B cell (primary cell): ENCODE measurements at regions not wholly inside any gene's neighbourhood (a gene's known extent, or its start where the extent isn't known, plus 50 kb on each side); places are given as distances from the start of the nearest gene placed in this dataset.

Experiments
- ATAC-seq: fragments of 200-7000 bp; cut with Tn5 transposase; one replicate; pipeline ENCODE4 v1.10.0; 2021; ENCODE audit warnings: low read depth, mild to moderate bottlenecking, moderate number of reproducible peaks, moderate library complexity
- CTCF ChIA-PET: fragments of 350-600 bp; sonication (Branson Sonifier 250); formaldehyde crosslinking; loops from one replicate; lab custom pipeline; 2021; ENCODE audit warnings: antibody characterized with exemption, inconsistent platforms; lab: Charles Lee
- POLR2A ChIA-PET: fragments of 350-600 bp; sonication (Branson Sonifier 250); formaldehyde crosslinking; loops from one replicate; lab custom pipeline; 2021; ENCODE audit warnings: antibody characterized with exemption; lab: Charles Lee
- DNase-seq: peaks from one replicate; pipeline ENCODE4 v3.0.0; 2013
- H2AFZ ChIP-seq: 2 replicates; pipeline ENCODE4 v1.6.1; 2012; ENCODE audit warnings: mild to moderate bottlenecking, low read depth, low read length; ENCODE audit not compliant: insufficient read depth, poor library complexity, severe bottlenecking
- H3K27ac ChIP-seq, 2 donors: 1 replicate in 1 of 2; 2 replicates in 1 of 2; pipeline ENCODE4 v1.5.1; 2012 to 2013; ENCODE audit warnings: low read length in 2 of 2, mild to moderate bottlenecking in 2 of 2, moderate library complexity in 1 of 2
- H3K27me3 ChIP-seq, 4 experiments: fragments of 200-600 bp in 1 of 4; sonication (generic) in 1 of 4; replicated peaks in 1 of 4; 1 replicate in 2 of 4; 2 replicates in 2 of 4; pipeline versions ENCODE4 v1.6.1 to v1.7.0; 2013 to 2016; ENCODE audit warnings: low read length in 3 of 4, mild to moderate bottlenecking in 2 of 4, mixed read lengths in 1 of 4, moderate library complexity in 1 of 4; ENCODE audit not compliant: insufficient read depth in 4 of 4, control insufficient read depth in 3 of 4; ENCODE audit errors: control extremely low read depth in 1 of 4
- H3K36me3 ChIP-seq, 2 experiments: replicated peaks in 1 of 2; 1 replicate in 1 of 2; 2 replicates in 1 of 2; pipeline versions ENCODE4 v1.6.1 to v1.7.1; 2013; ENCODE audit warnings: low read length in 1 of 2; ENCODE audit not compliant: insufficient read depth in 2 of 2, control insufficient read depth in 1 of 2; ENCODE audit errors: control extremely low read depth in 1 of 2, extremely low read depth in 1 of 2
- H3K4me1 ChIP-seq, 2 donors: fragments of 200-600 bp in 1 of 2; sonication (generic) in 1 of 2; 1 replicate in 1 of 2; 2 replicates in 1 of 2; pipeline versions ENCODE4 v1.5.1 to v1.6.1; 2013 to 2017; ENCODE audit warnings: low read length in 2 of 2; ENCODE audit not compliant: control insufficient read depth in 2 of 2, insufficient read depth in 2 of 2
- H3K4me2 ChIP-seq: replicated peaks from 2 replicates; pipeline ENCODE3; 2012; ENCODE audit warnings: mild to moderate bottlenecking, low read depth, low read length; ENCODE audit not compliant: poor library complexity, severe bottlenecking
- H3K4me3 ChIP-seq, 5 experiments: fragments of 200-600 bp in 1 of 5; sonication (generic) in 1 of 5; 1 replicate in 3 of 5; 2 replicates in 2 of 5; pipeline versions ENCODE4 v1.5.1 to v1.7.0; 2011 to 2016; ENCODE audit warnings: low read length in 4 of 5, mild to moderate bottlenecking in 4 of 5, low read depth in 2 of 5, control low read depth in 1 of 5, moderate library complexity in 1 of 5; ENCODE audit not compliant: insufficient read depth in 1 of 5; ENCODE audit errors: control extremely low read depth in 1 of 5, extremely low read depth in 1 of 5
- H3K79me2 ChIP-seq: fragments of 200-600 bp; sonication (generic); one replicate; pipeline ENCODE4 v1.6.0; 2016; ENCODE audit warnings: low read length; ENCODE audit not compliant: control insufficient read depth, insufficient read depth
- H3K9ac ChIP-seq: fragments of 200-600 bp; sonication (generic); 2 replicates; pipeline ENCODE4 v1.6.1; 2017; ENCODE audit warnings: mild to moderate bottlenecking, low read length, moderate library complexity
- H3K9me3 ChIP-seq, 3 donors: one replicate each; pipeline versions ENCODE4 v1.6.1 to v1.7.1; 2013; ENCODE audit warnings: low read length in 2 of 3; ENCODE audit not compliant: control insufficient read depth in 2 of 3, insufficient read depth in 1 of 3; ENCODE audit errors: control extremely low read depth in 1 of 3
- H4K20me1 ChIP-seq: 2 replicates; pipeline ENCODE4 v1.6.0; 2012; ENCODE audit warnings: mild to moderate bottlenecking, low read length; ENCODE audit not compliant: insufficient read depth, control insufficient read depth, poor library complexity, severe bottlenecking
- H3K27ac Mint-ChIP-seq: one replicate; pipeline ENCODE4 v1.8.0; 2021; ENCODE audit warnings: mixed read lengths
- H3K27me3 Mint-ChIP-seq: one replicate; pipeline ENCODE4 v1.8.0; 2021; ENCODE audit warnings: mixed read lengths
- H3K4me1 Mint-ChIP-seq: one replicate; pipeline ENCODE4 v1.8.0; 2021; ENCODE audit warnings: mixed read lengths
- H3K4me3 Mint-ChIP-seq: one replicate; pipeline ENCODE4 v1.8.0; 2021; ENCODE audit warnings: mixed read lengths
- H3K9me3 Mint-ChIP-seq: one replicate; pipeline ENCODE4 v1.8.0; 2022; ENCODE audit warnings: mixed read lengths; ENCODE audit not compliant: insufficient read depth
- CTCF ChIP-seq: fragments of 200-600 bp; IDR thresholded peaks from one replicate; pipeline ENCODE4 v1.8.0; 2022; ENCODE audit warnings: antibody characterized with exemption, mild to moderate bottlenecking
- EZH2 ChIP-seq: IDR thresholded peaks from 2 replicates; pipeline ENCODE4 v1.6.1; 2012; ENCODE audit warnings: borderline replicate concordance, low read depth, mild to moderate bottlenecking, moderate library complexity, low read length; ENCODE audit not compliant: insufficient read depth, poor library complexity, severe bottlenecking
- WGBS: methylation state at CpG from one replicate; pipeline ENCODE4 v1.1.5; 2013; ENCODE audit warnings: missing lambda C conversion rate; ENCODE audit not compliant: insufficient coverage; 5-methylcytosine and 5-hydroxymethylcytosine counted together
- intact Hi-C: fragments of 100-400 bp; cut with micrococcal nuclease; formaldehyde crosslinking; loops from one replicate; pipeline ENCODE4 v1.10.0; 2022

GRCh38 chr12:132427999-132428935, 61.7 kb upstream of the FBRSL1 start:
- Mint-ChIP-seq H3K4me3 (peak overlapping the region; percentile 73), H3K27ac (peak overlapping the region; percentile 78), H3K9me3 (no peaks in the 10 kb centered on the region), H3K4me1 (peaks cover 55% of the 10 kb centered on the region), H3K27me3 (no peaks in the 10 kb centered on the region)
- Histone ChIP-seq H3K4me1 (peaks cover 47 to 61% of the 10 kb centered on the region in 2 donors), H3K9me3 (peaks cover 0 to 25% (median 4%) of the 10 kb centered on the region in 3 donors), H3K36me3 (no peaks in the 10 kb centered on the region), H3K9ac (no peak overlapping the region), H3K27me3 (peaks cover 0 to 3% (median 0%) of the 10 kb centered on the region in 4 experiments), H3K27ac (peak overlapping the region; percentile 22 to 44), H4K20me1 (no peaks in the 10 kb centered on the region), H3K4me3 (no peak overlapping the region), H2AFZ (peak overlapping the region; percentile 1), H3K4me2 (peak overlapping the region; percentile 82), H3K79me2 (no peaks in the 10 kb centered on the region)
- CTCF ChIA-PET = interaction anchor here (0.5 to 5.9 kb wide), 7 partner anchors 11 to 458 kb away, joined by 3 to 66 read pairs (median 3); no protein-coding TSS in a partner anchor
- intact Hi-C loops = no loop called here
- no peak for TF ChIP-seq CTCF
- TF ChIP-seq EZH2 = no peak
- peak; percentile 61 for DNase-seq
- POLR2A ChIA-PET = no interaction called here
- WGBS = 62% methylated on average over 39 of the region's 39 CpGs
- no peak for ATAC-seq
